Parathyroid adenoma (tissue), 2 donors: ENCODE measurements at regions not wholly inside any gene's neighbourhood (a gene's known extent, or its start where the extent isn't known, plus 50 kb on each side); places are given as distances from the start of the nearest gene placed in this dataset.

Experiments used
- H2AFZ ChIP-seq: fragments of 300-600 bp; sonication (generic); one replicate; pipeline ENCODE4 v1.7.0; 2017; ENCODE audit warnings: antibody characterized with exemption, mild to moderate bottlenecking
- H3K27ac ChIP-seq: fragments of 300-600 bp; sonication (generic); one replicate; pipeline ENCODE4 v1.7.0; 2017
- H3K27me3 ChIP-seq: fragments of 300-600 bp; sonication (generic); one replicate; pipeline ENCODE4 v1.7.0; 2017; ENCODE audit warnings: low read length; ENCODE audit not compliant: control insufficient read depth, insufficient read depth
- H3K36me3 ChIP-seq: fragments of 300-600 bp; sonication (generic); one replicate; pipeline ENCODE4 v1.7.0; 2017; ENCODE audit warnings: low read length; ENCODE audit not compliant: control insufficient read depth, insufficient read depth
- H3K4me1 ChIP-seq: fragments of 300-600 bp; sonication (generic); one replicate; pipeline ENCODE4 v1.7.0; 2017; ENCODE audit warnings: control low read depth
- H3K4me2 ChIP-seq: fragments of 300-600 bp; sonication (generic); one replicate; pipeline ENCODE4 v1.7.0; 2017; ENCODE audit warnings: low read length
- H3K4me3 ChIP-seq: fragments of 300-600 bp; sonication (generic); one replicate; pipeline ENCODE4 v1.7.0; 2017; ENCODE audit warnings: low read depth, low read length
- H3K79me2 ChIP-seq: fragments of 300-600 bp; sonication (generic); one replicate; pipeline ENCODE4 v1.7.0; 2017; ENCODE audit warnings: control low read depth
- H3K9ac ChIP-seq: fragments of 300-600 bp; sonication (generic); one replicate; pipeline ENCODE4 v1.7.0; 2017; ENCODE audit warnings: mild to moderate bottlenecking
- H3K9me3 ChIP-seq: fragments of 300-600 bp; sonication (generic); one replicate; pipeline ENCODE4 v1.7.0; 2017; ENCODE audit warnings: low read length; ENCODE audit not compliant: control insufficient read depth
- CTCF ChIP-seq: fragments of 300-600 bp; sonication (generic); IDR thresholded peaks from one replicate; pipeline ENCODE4 v1.7.0; 2017; ENCODE audit warnings: antibody characterized with exemption, mild to moderate bottlenecking
- donor health status: primary hyperparathyroidism.

- TF ChIP-seq CTCF, result no peak
- Histone ChIP-seq H3K79me2 (no peaks in the 10 kb centered on the region), H3K4me3 (no peak overlapping the region), H2AFZ (no peak overlapping the region), H3K4me1 (no peaks in the 10 kb centered on the region), H3K27me3 (no peaks in the 10 kb centered on the region), H3K4me2 (no peak overlapping the region), H3K27ac (no peak overlapping the region), H3K9ac (no peak overlapping the region), H3K36me3 (no peaks in the 10 kb centered on the region), H3K9me3 (no peaks in the 10 kb centered on the region)
These were observed 1088.9 kb upstream of the TENM4 start for GRCh38 chr11:80529726-80530125.

- TF ChIP-seq CTCF, result no peak
- H2AFZ ChIP-seq, result no peak overlapping the region
- no peaks in the 10 kb centered on the region for H3K27me3 ChIP-seq
- no peak overlapping the region for H3K4me2 ChIP-seq
- no peaks in the 10 kb centered on the region for H3K9me3 ChIP-seq
- H3K9ac ChIP-seq, result no peak overlapping the region
- no peaks in the 10 kb centered on the region for H3K79me2 ChIP-seq
- no peak overlapping the region for H3K27ac ChIP-seq
- H3K4me1 ChIP-seq, result no peaks in the 10 kb centered on the region
- no peaks in the 10 kb centered on the region for H3K36me3 ChIP-seq
- no peak overlapping the region for H3K4me3 ChIP-seq
These were observed 1085.0 kb upstream of the TENM4 start for GRCh38 chr11:80525663-80526405.

- Histone ChIP-seq H3K27ac (no peak overlapping the region), H3K79me2 (no peaks in the 10 kb centered on the region), H3K4me3 (no peak overlapping the region), H2AFZ (no peak overlapping the region), H3K9me3 (no peaks in the 10 kb centered on the region), H3K4me2 (no peak overlapping the region), H3K4me1 (no peaks in the 10 kb centered on the region), H3K27me3 (no peaks in the 10 kb centered on the region), H3K36me3 (no peaks in the 10 kb centered on the region), H3K9ac (no peak overlapping the region)
- TF ChIP-seq CTCF, result no peak
These were observed 1083.5 kb upstream of the TENM4 start for GRCh38 chr11:80524349-80524748.

DNA sequence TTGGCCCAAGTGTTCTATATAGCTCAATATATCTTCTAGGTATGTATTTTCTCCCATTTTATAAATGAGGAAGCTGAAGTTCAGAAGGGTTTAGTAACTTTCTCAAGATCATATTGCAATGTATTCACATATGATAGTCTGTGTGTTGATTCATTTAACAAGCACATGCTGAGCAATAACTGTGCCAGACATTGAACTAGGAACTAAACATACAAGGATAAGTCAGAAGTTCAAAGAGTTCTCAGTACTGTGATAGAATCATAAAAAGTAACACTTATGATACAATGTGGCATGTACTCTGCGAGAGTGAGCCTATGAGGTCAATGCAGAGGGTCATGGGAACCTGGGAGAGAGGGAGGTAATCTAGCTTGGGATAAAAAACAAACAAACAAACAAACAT is 1082.2 kb upstream of the TENM4 start:
- no peak overlapping the region for H3K4me3 ChIP-seq

More for the DNA sequence above, 1082.2 kb upstream of the TENM4 start:
- H3K27me3 ChIP-seq, result no peaks in the 10 kb centered on the region
- H3K4me2 ChIP-seq, result no peak overlapping the region
- H3K27ac ChIP-seq, result no peak overlapping the region
- H3K36me3 ChIP-seq, result no peaks in the 10 kb centered on the region
- no peak overlapping the region for H2AFZ ChIP-seq
- H3K9ac ChIP-seq, result no peak overlapping the region
- no peak for TF ChIP-seq CTCF
- no peaks in the 10 kb centered on the region for H3K79me2 ChIP-seq
- H3K4me1 ChIP-seq, result no peaks in the 10 kb centered on the region
- no peaks in the 10 kb centered on the region for H3K9me3 ChIP-seq
